Right hindlimb (tissue), 1 donor: ENCODE measurements at regions not wholly inside any gene's neighbourhood (a gene's known extent, or its start where the extent isn't known, plus 50 kb on each side); places are given as distances from the start of the nearest gene placed in this dataset.
"Not testable (repeated sequence)": the region's sequence is repeated elsewhere in the genome, so short reads cannot be mapped to it uniquely, and the experiment has no call there.

ENCODE experiments used
- DNase-seq: peaks from one replicate; pipeline ENCODE4 v3.0.0-alpha.2; 2018

DNA sequence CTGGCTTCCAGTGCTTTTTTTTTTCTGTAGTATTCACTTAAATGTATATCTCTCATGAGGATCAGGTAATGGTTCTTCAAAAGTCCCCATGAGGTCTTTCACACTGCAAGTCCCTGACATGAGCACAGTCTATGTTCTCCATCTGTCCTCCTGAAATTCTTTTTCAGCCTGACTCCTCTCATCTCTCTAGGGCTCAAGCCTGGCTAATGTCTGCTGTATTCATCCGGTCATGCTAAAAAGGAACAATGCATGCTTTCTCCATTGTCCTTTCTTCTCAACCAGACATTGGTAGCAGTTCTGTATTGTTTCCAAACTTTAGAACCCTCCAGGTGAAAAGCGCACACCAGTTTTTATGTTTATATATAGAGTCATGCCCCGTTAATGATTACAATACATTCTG lies 368.3 kb upstream of the OLFM3 start:
- DNase-seq: no peak

DNA sequence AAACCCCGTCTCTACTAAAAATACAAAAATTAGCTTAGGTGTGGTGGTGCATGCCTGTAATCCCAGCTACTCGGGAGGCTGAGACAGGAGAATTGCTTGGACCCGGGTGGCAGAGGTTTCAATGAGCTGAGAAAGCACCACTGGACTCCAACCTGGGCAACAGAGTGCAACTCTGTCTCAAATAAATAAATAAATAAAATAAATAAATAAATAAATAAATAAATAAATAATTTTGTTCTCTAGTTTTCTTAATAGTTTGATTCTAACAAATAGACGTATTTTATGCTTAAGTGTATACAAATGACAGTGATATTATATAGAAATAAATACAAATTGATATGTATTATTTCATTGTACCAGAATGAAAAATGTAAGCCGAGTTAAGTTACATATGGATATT lies 339.9 kb upstream of the OLFM3 start:
- no peak for DNase-seq

DNA sequence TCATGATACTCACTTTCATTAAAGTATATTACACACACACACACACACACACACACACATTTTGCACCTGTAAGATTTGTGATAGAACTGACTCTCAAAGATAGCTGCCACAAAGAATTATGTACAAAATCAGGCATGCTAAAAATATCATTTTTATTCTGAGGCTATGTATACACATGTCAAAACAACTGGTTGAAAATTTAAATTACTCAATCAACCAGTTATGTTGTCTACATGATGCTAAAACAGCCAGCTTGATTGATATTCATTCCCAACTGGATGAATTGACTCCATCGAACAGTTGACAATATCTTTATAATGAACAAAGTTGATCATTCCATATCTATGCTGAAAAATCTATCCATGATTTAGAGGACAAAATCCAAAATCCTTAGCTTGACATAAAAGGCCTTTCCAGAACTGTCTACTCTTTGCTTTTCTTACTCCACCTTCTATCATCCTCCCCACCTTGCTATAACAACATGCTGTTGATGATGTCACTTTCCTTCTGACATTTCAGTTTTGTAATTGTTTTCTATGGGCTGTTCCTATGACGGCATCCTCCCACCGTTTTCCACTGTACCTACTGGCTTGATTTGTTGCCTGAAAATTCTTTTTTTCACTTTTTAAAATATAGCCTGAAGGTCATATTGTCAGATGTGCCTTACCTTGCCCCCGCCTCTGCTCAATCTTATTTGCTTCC lies 321.5 kb upstream of the OLFM3 start:
- DNase-seq: no peak

- no peak for DNase-seq
These were observed 318.4 kb upstream of the OLFM3 start for GRCh38 chr1:102315096-102315495.

DNA sequence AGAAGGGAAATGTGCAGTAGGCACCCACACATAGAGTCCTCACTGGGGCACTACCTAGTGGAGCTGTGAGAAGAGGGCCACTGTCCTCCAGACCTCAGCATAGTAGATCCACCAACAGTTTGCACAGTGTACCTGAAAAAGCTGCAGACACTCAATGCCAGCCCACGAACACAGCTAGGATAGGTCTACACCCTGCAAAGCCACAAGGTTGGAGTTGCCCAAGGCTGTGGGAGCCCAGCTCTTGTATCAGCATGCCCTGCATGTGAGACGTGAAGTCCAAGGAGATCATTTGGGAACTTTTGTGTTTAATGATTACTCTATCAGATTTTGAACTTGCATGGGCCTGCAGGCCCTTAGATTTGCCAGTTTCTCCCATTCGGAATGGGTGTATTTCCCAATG lies 299.4 kb upstream of the OLFM3 start:
- DNase-seq: no peak

GRCh38 chr1:102282955-102283354 lies 286.2 kb upstream of the OLFM3 start:
- DNase-seq: no peak

DNA sequence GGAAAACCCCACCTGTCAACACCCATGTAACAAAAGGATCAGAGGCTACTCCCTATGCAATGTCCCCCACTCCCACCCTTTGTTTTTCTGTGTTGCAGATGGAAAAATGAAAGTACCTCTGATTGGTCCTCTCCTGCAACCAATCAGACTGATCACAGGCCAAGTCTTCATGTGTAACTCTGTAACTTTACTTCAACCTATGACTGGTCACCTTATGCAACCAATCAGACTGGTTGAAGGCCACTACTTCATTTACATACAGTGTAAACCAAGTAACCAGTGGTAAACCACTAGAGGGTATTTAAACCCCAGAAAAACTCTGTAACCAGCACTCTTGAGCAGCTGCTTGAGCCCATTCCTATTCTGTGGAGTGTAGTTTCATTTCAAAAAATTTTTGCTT lies 266.3 kb upstream of the OLFM3 start:
- DNase-seq: no peak

DNA sequence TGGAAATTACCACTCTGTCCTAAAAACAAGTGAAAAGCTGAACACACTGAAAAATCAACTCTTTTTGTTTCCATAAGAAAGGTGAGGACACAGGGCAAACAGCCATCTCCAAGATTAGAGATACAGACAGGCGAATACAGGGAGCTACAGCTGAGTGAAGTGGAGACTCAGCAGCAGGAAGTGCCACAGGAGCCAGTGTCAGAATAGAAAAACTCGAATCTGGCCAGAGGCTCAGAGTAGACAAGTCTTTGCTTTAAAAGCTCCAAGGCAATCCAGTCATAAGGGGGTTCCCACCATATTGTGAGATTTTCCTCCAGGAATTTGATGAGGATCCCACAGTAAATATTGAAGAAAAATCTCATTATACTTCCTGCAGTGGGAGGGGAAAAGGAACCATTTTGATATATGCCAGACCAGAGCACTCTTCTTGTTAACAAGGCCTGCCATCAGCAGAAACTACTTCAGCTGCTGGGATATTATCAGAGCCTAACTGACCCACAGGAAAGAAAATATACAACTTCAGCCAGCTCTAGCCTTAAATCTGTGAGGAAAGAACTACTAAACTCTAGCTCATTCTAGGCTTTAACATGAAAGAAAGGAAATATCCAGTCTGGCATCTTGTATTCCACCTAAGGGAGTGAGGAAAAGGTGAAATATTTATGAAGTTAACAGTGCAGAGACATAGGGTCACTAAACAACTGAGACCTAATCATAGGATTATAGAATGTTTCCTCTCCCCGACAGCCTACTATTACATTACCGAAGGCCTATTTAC lies 256.2 kb upstream of the OLFM3 start:
- DNase-seq: no peak

DNA sequence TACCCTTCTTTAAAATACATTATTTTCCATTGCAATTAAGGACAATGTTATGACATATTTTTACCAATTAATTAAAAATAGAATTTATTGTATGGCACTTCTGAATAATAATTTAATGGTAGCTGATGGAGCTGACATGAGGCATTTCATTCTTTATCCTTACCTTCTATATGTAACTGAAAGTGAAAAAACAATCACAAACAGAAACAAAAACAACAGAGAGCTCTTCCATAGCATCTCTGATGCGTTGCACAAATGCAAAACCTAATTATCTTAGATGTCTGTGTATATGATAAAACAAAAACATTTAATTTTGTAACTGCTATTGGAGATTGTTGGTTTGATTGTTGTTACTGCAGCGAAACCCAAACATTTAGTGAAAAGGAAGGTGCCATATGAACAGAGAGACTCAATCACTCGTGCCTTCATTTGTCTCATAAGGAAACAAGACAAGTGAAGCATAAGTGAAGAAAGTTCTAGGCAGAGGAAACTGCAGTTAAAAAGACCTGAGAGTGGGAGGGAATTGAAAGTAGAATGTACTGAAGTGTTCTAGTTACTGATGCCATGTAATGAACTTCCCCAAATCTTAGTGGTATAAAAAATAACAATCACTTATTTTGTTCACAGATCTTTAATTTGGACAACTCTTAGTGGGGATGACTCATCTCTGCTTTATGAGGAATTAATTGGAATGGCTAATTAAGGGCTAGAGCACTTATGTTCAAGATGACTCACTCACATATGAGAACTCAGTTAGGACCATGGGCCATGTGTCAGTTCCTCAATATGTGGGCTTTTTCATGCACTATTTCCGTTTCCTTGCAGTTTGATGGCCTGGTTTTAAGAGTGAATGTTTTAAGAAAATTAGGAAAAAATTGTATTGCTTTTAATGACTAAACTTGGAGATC lies 245.0 kb upstream of the OLFM3 start:
- no peak for DNase-seq

DNA sequence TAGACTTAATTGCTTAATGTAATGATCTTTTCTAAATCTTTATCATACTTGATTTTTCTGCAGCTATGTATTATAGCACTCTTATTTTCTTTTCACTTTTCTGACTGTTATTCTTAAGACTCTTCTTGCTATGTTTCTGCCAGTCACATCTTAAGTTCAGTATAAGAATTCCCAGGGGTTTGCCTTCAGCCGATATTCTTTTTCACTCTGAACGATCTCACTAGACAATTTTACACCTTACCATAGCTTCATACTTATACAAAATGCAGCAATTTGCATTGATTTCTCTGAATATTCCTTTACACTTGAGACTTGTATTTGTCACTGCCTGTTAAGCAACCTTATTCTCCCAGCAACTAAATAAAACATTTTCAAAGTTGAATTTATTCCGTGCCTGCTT lies 242.5 kb upstream of the OLFM3 start:
- DNase-seq: no peak

DNA sequence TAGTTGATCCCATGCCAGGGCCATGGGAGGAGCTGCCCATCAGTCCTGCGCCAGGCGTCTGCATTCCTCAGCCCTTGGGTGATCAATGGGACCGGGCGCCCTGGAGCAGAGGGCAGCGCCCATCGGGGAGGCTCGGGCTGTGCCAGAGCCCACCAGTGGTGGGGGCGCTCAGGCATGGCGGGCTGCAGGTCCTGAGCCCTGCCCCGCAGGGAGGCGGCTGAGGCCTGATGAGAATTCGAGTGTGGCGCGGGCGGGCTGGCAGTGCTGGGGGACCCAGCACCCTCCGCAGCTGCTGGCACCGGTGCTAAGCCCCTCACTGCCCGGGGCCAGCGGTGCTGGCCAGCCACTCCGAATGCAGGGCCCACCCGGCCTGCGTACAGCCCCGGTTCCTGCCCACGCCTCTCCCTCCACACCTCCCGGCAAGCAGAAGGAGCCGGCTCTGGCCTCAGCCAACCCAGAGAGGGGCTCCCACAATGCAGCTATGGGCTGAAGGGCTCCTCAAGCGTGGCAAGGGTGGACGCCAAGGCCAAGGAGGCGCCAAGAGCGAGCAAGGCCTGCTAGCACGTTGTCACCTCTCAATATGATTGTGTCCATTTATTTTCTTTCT lies 238.1 kb upstream of the OLFM3 start:
- no peak for DNase-seq

GRCh38 chr1:102219463-102219862 lies 222.7 kb upstream of the OLFM3 start:
- no peak for DNase-seq

GRCh38 chr1:102210891-102211290 lies 214.2 kb upstream of the OLFM3 start:
- not testable (repeated sequence) for DNase-seq

GRCh38 chr1:102191723-102192122 lies 195.0 kb upstream of the OLFM3 start:
- peak; percentile 19 for DNase-seq

DNA sequence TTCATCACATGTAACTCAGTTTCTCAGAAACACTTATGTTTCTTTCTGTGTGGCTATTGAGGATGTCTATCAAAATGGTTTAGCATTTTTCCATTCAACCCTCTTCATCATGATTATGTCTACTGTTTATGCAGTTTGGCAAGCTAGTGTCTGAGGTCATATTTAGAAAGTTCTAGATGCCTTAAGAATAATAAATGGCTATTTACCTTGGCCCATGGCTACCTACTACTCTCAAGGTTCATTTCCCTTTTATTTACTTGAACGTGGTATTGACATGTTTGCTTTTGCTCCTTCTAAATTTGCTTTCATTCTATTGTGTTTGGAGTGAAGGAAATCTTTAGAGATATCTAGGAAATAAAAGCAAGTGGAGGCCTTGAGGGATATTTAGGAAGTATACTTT lies 193.7 kb upstream of the OLFM3 start:
- DNase-seq: no peak

DNA sequence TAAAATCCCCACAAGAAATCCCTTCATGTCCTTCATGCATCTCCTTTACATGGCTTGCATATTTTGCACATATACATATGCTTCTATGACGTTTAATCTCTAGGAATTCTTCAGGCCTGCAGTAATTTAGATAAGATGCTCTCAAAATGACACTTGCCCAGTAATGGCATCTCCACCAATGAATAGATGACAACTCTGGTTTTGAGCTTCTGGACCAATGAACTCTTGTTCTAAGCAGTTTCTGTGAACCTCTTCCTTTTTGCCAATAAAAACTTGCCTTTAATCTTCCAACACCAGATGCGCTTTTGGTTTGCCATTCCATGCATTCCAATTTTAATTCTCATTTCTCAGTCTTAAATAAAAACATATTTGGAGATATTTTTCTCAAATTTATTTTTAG lies 189.8 kb upstream of the OLFM3 start:
- DNase-seq: no peak

DNA sequence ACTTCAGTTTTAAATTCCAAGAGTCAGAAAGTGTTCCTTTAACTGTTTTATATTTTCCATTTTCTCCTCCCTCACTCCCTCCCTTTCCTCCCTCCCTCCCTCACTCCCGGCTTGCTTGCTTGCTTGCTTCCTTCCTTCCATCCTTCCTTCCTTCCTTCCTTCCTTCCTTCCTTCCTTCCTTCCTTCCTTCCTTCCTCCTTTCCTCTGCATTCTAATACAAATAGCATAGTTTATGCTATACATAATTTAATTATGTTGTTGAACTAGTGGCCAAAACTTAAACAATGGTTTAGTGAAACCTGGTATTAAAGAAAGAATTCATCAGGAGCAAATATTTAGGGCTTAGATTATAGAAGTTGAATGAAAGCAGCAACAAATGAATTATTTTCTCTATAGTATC lies 188.5 kb upstream of the OLFM3 start:
- no peak for DNase-seq

DNA sequence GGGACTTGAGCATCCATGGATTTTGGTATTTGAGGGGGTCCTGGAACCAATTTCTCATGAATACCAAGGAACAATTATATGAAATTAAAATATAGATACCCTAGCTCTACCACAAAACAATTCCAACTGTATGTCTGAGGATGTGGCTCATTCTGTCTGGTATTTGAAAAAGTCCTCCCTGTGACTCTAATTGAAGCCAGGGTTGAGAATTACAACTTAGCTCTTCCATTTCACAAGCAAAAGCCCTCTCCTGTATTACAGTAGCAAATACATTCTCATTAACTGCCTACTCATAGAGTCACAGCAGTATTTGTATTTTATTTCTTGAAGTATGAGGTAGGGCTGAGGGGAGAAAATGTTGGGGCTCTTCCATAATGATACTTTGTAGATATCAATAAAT lies 187.8 kb upstream of the OLFM3 start:
- DNase-seq: no peak

- DNase-seq: no peak
These were observed 187.0 kb upstream of the OLFM3 start for GRCh38 chr1:102183711-102184110.

DNA sequence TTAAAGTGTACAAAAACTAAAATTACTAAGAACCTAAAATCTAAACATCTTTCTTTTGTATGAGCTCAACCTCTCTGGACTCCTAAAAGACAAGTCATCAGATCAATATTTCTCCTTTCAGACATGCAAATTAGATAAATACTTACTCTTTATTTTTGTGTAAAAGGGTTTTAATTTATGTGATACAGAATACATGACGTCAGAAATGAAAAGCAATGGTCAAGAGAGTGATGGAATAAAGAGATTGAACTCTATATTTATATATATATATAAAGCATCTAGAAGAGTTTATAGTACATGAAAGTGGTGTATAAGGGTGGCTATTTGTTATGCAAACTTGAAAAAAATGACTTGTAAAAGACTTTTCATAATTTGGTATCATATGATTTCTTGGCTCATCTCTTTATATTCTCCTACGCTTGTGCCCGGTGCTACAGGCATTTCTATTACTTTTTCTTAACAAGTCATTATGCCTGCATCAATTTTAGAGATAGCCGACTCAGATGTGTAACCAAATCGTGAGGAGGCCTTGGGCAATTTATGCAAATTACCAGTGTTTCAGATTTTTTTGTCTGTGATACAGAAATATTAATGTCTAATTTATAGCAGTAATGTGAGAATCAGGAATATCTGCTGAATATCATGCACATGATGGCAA lies 186.0 kb upstream of the OLFM3 start:
- no peak for DNase-seq

- no peak for DNase-seq
These were observed 184.6 kb upstream of the OLFM3 start for GRCh38 chr1:102181341-102181740.

GRCh38 chr1:102178480-102178879 lies 181.8 kb upstream of the OLFM3 start:
- DNase-seq: no peak
